Breast epithelium (tissue), 4 donors: ENCODE measurements at regions not wholly inside any gene's neighbourhood (a gene's known extent, or its start where the extent isn't known, plus 50 kb on each side); places are given as distances from the start of the nearest gene placed in this dataset.

Experiments used
- DNase-seq, 2 donors: peaks; one replicate each; pipeline ENCODE4 v3.0.0-alpha.2; 2019; ENCODE audit warnings: low spot score in 2 of 2
- H3K27ac ChIP-seq, 2 donors: fragments of 200-600 bp; sonication (generic) in 1 of 2; one replicate each; pipeline ENCODE4 v1.5.1; 2016 to 2019; ENCODE audit warnings: mild to moderate bottlenecking in 1 of 2
- H3K27me3 ChIP-seq, 2 donors: fragments of 200-600 bp; sonication (generic) in 1 of 2; one replicate each; pipeline versions ENCODE4 v1.5.1 to v1.6.0; 2017 to 2019; ENCODE audit warnings: control low read depth in 1 of 2, mild to moderate bottlenecking in 1 of 2
- H3K36me3 ChIP-seq: fragments of 200-600 bp; one replicate; pipeline ENCODE4 v1.5.1; 2019
- H3K4me1 ChIP-seq, 2 donors: fragments of 200-600 bp; sonication (generic); one replicate each; pipeline ENCODE4 v1.5.1; 2016 to 2019; ENCODE audit warnings: control low read depth in 1 of 2
- H3K4me3 ChIP-seq, 3 donors: fragments of 200-600 bp; sonication (generic); 1 replicate in 2 of 3; 2 replicates in 1 of 3; pipeline ENCODE4 v1.5.1; 2016 to 2019; ENCODE audit warnings: mild to moderate bottlenecking in 3 of 3, moderate library complexity in 2 of 3
- H3K9me3 ChIP-seq, 2 donors: fragments of 200-600 bp; sonication (generic) in 1 of 2; one replicate each; pipeline ENCODE4 v1.5.1; 2016 to 2019; ENCODE audit warnings: control low read depth in 1 of 2
- POLR2A ChIP-seq: fragments of 450-650 bp; IDR thresholded peaks from one replicate; pipeline ENCODE4 v1.6.1; 2016; ENCODE audit warnings: antibody characterized with exemption, mild to moderate bottlenecking, moderate library complexity
- POLR2AphosphoS5 ChIP-seq, 3 donors: sonication (generic); formaldehyde crosslinking; IDR thresholded peaks; one replicate each; pipeline ENCODE4 v1.6.1; 2017; ENCODE audit warnings: antibody characterized with exemption in 3 of 3
- intact Hi-C: fragments of 100-400 bp; cut with DNase I; formaldehyde crosslinking; loops from one replicate; pipeline ENCODE4 v1.15.1; 2023; ENCODE audit warnings: low total_unique reads
- TF ChIP-seq, protein P1 (sequence below), 3 donors: fragments of 450-650 bp; IDR thresholded peaks; one replicate each; pipeline ENCODE4 v1.5.1; 2016 to 2017; ENCODE audit warnings: antibody characterized with exemption in 3 of 3, mild to moderate bottlenecking in 3 of 3, moderate library complexity in 3 of 3

DNA sequence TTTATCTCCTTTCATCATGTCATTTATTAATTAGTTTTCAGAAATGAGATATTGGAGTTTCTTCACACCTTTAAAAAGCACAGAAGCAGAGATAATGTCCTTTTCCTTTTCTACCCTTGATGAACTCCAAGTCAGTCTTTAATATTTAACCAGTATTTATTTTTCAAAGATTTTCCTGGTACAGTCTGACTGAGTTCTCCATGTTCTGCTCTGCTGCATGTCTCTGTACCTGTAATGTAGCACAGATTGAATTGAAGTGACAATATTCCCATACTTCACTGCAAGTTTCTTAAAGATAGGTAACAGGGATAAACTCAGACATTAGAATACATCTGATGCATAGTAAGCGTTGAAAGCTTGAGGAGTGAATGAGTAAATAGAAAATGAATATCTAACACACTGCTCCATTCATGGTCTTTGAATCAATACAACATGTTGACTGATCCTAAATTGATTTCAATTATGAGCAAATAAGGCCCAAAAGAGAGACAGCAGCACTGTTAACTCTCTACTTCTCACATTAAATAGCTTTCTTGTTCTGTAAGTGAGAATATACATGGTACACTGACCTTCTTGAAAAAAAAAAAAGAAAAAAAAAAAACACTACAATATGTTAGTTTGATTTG, 1323.6 kb upstream of the PRR20A start:
- no peaks in the 10 kb centered on the region for H3K36me3 ChIP-seq
- peaks cover 0 to 5% of the 10 kb centered on the region in 2 donors for H3K9me3 ChIP-seq
- intact Hi-C loops, result no loop called here
- no peak overlapping the region for H3K4me3 ChIP-seq
- no peak for DNase-seq
- H3K27me3 ChIP-seq, result no peaks in the 10 kb centered on the region
- H3K27ac ChIP-seq, result no peak overlapping the region
- TF ChIP-seq POLR2A, result no peak
- TF ChIP-seq, protein P1, sequence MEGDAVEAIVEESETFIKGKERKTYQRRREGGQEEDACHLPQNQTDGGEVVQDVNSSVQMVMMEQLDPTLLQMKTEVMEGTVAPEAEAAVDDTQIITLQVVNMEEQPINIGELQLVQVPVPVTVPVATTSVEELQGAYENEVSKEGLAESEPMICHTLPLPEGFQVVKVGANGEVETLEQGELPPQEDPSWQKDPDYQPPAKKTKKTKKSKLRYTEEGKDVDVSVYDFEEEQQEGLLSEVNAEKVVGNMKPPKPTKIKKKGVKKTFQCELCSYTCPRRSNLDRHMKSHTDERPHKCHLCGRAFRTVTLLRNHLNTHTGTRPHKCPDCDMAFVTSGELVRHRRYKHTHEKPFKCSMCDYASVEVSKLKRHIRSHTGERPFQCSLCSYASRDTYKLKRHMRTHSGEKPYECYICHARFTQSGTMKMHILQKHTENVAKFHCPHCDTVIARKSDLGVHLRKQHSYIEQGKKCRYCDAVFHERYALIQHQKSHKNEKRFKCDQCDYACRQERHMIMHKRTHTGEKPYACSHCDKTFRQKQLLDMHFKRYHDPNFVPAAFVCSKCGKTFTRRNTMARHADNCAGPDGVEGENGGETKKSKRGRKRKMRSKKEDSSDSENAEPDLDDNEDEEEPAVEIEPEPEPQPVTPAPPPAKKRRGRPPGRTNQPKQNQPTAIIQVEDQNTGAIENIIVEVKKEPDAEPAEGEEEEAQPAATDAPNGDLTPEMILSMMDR (IDR thresholded peaks at IDR 0.05), result no peak
- no peak for TF ChIP-seq POLR2AphosphoS5 (IDR thresholded peaks at IDR 0.05)
- no peaks in the 10 kb centered on the region for H3K4me1 ChIP-seq

- intact Hi-C loops, result no loop called here
- Histone ChIP-seq H3K27me3 (no peaks in the 10 kb centered on the region), H3K4me1 (no peaks in the 10 kb centered on the region), H3K9me3 (no peaks in the 10 kb centered on the region), H3K4me3 (no peak overlapping the region), H3K27ac (no peak overlapping the region), H3K36me3 (no peaks in the 10 kb centered on the region)
- TF ChIP-seq POLR2A, result no peak
- TF ChIP-seq POLR2AphosphoS5 (IDR thresholded peaks at IDR 0.05), result no peak
- TF ChIP-seq, protein P1 (IDR thresholded peaks at IDR 0.05), result no peak
- DNase-seq, result no peak
Observed at GRCh38 chr13:55820817-55821216, 1319.9 kb upstream of the PRR20A start.

DNA sequence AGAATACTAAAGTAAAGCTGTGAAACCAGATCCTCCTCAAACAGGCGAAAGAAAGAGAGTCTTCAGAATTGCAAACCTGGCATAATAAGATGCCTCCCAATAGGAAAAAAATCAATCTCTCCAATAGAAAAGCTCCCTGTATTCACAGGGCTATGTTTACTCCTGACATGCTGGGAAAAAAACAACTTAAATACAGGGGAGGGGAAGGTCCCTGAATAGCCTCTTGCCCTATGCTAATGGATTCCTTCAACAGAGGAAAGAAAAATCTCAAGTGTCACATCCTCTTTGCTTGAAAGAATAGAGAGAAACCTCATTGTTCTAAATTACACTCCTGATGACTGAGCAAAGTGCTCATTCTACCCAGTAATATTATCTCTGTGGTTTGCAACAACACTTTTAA, 1271.1 kb upstream of the PRR20A start:
- Histone ChIP-seq H3K36me3 (no peaks in the 10 kb centered on the region), H3K4me1 (no peaks in the 10 kb centered on the region), H3K4me3 (no peak overlapping the region), H3K27me3 (no peaks in the 10 kb centered on the region), H3K27ac (no peak overlapping the region), H3K9me3 (peaks cover 0 to 40% of the 10 kb centered on the region in 2 donors)
- TF ChIP-seq, protein P1 (IDR thresholded peaks at IDR 0.05), result no peak
- TF ChIP-seq POLR2A (no peak), POLR2AphosphoS5 (IDR thresholded peaks at IDR 0.05) (no peak)
- no peak for DNase-seq
- intact Hi-C loops, result no loop called here

DNA sequence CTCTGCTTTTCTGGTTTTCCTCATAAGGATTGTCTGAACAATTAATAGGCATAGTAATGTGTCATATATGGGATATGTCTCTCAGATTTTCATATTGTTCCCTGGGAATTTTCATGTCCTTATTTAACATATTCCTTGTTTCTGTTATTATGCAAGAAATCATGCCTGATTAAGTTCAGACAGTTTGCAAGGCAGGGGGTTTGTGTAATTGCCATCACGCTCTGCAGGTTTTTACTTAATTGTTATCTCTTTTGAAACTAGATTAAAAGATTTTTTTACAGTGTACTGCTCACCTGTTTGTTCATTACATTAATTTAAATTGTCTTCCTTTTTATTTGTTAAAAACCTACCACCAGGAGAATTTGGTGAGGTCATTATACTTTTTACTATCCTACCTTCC, 1253.2 kb upstream of the PRR20A start:
- no peak overlapping the region for H3K4me3 ChIP-seq
- no peaks in the 10 kb centered on the region for H3K9me3 ChIP-seq
- H3K36me3 ChIP-seq, result no peaks in the 10 kb centered on the region
- intact Hi-C loops, result no loop called here
- no peaks in the 10 kb centered on the region for H3K27me3 ChIP-seq
- DNase-seq, result no peak
- no peak overlapping the region for H3K27ac ChIP-seq
- no peaks in the 10 kb centered on the region for H3K4me1 ChIP-seq
- TF ChIP-seq, protein P1 (IDR thresholded peaks at IDR 0.05), result no peak
- TF ChIP-seq POLR2A, result no peak
- no peak for TF ChIP-seq POLR2AphosphoS5 (IDR thresholded peaks at IDR 0.05)

- H3K9me3 ChIP-seq, result no peaks in the 10 kb centered on the region
- no peak overlapping the region for H3K4me3 ChIP-seq
- intact Hi-C loops, result no loop called here
- H3K27me3 ChIP-seq, result no peaks in the 10 kb centered on the region
- no peak for DNase-seq
- TF ChIP-seq, protein P1 (IDR thresholded peaks at IDR 0.05), result no peak
- TF ChIP-seq POLR2AphosphoS5 (IDR thresholded peaks at IDR 0.05), result no peak
- TF ChIP-seq POLR2A, result no peak
- H3K36me3 ChIP-seq, result no peaks in the 10 kb centered on the region
- no peaks in the 10 kb centered on the region for H3K4me1 ChIP-seq
- no peak overlapping the region for H3K27ac ChIP-seq
Observed at GRCh38 chr13:55893540-55893939, 1247.2 kb upstream of the PRR20A start.
